Muscle of leg (tissue), 3 donors: ENCODE measurements at regions not wholly inside any gene's neighbourhood (a gene's known extent, or its start where the extent isn't known, plus 50 kb on each side); places are given as distances from the start of the nearest gene placed in this dataset.

ENCODE experiments used
- DNase-seq: peaks from one replicate; pipeline ENCODE4 v3.0.0; 2013
- H3K27ac ChIP-seq: one replicate; pipeline ENCODE4 v1.5.1; 2013; ENCODE audit warnings: mild to moderate bottlenecking, low read length, control low read depth
- H3K27me3 ChIP-seq: one replicate; pipeline ENCODE4 v1.6.1; 2013; ENCODE audit warnings: low read length; ENCODE audit not compliant: control insufficient read depth, insufficient read depth
- H3K36me3 ChIP-seq: one replicate; pipeline ENCODE4 v1.6.1; 2013; ENCODE audit warnings: low read length; ENCODE audit not compliant: control insufficient read depth, insufficient read depth
- H3K4me1 ChIP-seq: one replicate; pipeline ENCODE4 v1.6.1; 2013; ENCODE audit warnings: low read length; ENCODE audit not compliant: control insufficient read depth, insufficient read depth
- H3K4me3 ChIP-seq: one replicate; pipeline ENCODE4 v1.5.1; 2013; ENCODE audit warnings: low read length, control low read depth
- H3K9me3 ChIP-seq: replicated peaks from 2 replicates; pipeline ENCODE4 v1.6.1; 2013; ENCODE audit warnings: low read depth, low read length; ENCODE audit not compliant: control insufficient read depth
- WGBS: methylation state at CpG from one replicate; pipeline ENCODE4 v1.1.5; 2013; ENCODE audit warnings: missing lambda C conversion rate; ENCODE audit not compliant: insufficient coverage; 5-methylcytosine and 5-hydroxymethylcytosine counted together

GRCh38 chr1:106836708-106837107 lies 219.8 kb upstream of the PRMT6 start:
- Histone ChIP-seq H3K9me3 (no peaks in the 10 kb centered on the region), H3K4me3 (no peak overlapping the region), H3K36me3 (no peaks in the 10 kb centered on the region), H3K27me3 (no peaks in the 10 kb centered on the region), H3K27ac (no peak overlapping the region), H3K4me1 (no peaks in the 10 kb centered on the region)
- WGBS, result no CpG with 5 or more reads among the region's 2 CpGs
- DNase-seq, result no peak

- no peaks in the 10 kb centered on the region for H3K27me3 ChIP-seq
- no peaks in the 10 kb centered on the region for H3K4me1 ChIP-seq
- 30% methylated on average over 2 of the region's 4 CpGs for WGBS
- H3K27ac ChIP-seq, result no peak overlapping the region
- H3K36me3 ChIP-seq, result no peaks in the 10 kb centered on the region
- DNase-seq, result peak; percentile 8
- H3K4me3 ChIP-seq, result no peak overlapping the region
- no peaks in the 10 kb centered on the region for H3K9me3 ChIP-seq
Measured at GRCh38 chr1:106843518-106843917, 213.0 kb upstream of the PRMT6 start.

GRCh38 chr1:106846656-106847055 lies 209.8 kb upstream of the PRMT6 start:
- no peaks in the 10 kb centered on the region for H3K9me3 ChIP-seq
- WGBS, result no CpG with 5 or more reads among the region's 1 CpG
- DNase-seq, result no peak

GRCh38 chr1:106861110-106861509 lies 195.4 kb upstream of the PRMT6 start:
- Histone ChIP-seq H3K27ac (no peak overlapping the region), H3K27me3 (no peaks in the 10 kb centered on the region), H3K4me3 (no peak overlapping the region), H3K4me1 (no peaks in the 10 kb centered on the region), H3K9me3 (no peaks in the 10 kb centered on the region), H3K36me3 (no peaks in the 10 kb centered on the region)
- no peak for DNase-seq

More at GRCh38 chr1:106846656-106847055, 209.8 kb upstream of the PRMT6 start:
- H3K4me1 ChIP-seq, result no peaks in the 10 kb centered on the region
- H3K27me3 ChIP-seq, result no peaks in the 10 kb centered on the region
- H3K4me3 ChIP-seq, result no peak overlapping the region
- H3K27ac ChIP-seq, result no peak overlapping the region
- no peaks in the 10 kb centered on the region for H3K36me3 ChIP-seq

DNA sequence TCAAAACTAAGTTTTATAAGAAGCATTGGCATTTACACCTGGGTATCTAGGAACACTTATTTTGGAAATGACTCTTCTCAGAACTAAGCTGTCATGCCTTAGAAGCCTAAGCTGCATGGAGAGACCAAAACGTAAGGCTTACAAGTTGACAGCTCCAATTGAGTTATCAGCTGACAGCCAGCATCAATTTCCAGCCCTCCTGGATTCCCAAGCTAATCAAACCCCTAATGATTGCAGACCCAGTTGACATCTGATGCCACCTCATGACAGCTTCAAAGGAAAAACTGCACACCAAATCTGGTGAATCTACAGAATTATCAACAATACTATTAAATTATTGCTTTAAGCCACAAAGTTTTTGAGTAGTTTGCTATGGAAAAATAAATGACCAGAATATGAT lies 187.6 kb upstream of the PRMT6 start:
- Histone ChIP-seq H3K9me3 (no peaks in the 10 kb centered on the region), H3K36me3 (no peaks in the 10 kb centered on the region), H3K4me3 (no peak overlapping the region), H3K4me1 (no peaks in the 10 kb centered on the region), H3K27me3 (no peaks in the 10 kb centered on the region), H3K27ac (no peak overlapping the region)
- no peak for DNase-seq
- 33% methylated on average over 1 of the region's 1 CpG for WGBS

DNA sequence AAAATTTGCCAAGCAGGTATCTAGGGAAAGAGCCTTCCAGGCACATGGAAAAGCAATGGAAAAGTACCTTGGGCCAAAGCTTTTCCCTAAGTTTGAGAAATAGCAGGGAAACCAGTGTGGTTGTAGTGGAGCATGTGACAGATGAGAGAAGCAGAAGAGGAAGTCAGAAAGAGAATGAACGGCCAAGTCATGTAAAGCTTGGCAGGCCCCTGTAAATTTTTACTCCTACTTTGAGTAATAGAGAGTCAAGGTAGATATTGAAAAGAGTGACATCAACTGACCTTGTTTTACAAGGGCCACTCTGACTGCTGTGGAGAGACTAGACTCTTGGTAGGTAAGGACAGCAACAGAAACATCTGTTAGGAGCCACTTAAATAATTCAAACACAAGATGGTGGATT lies 180.9 kb upstream of the PRMT6 start:
- H3K4me1 ChIP-seq, result no peaks in the 10 kb centered on the region
- 43% methylated on average over 1 of the region's 1 CpG for WGBS
- no peak overlapping the region for H3K4me3 ChIP-seq
- no peaks in the 10 kb centered on the region for H3K9me3 ChIP-seq
- peak; percentile 6 for DNase-seq
- H3K27ac ChIP-seq, result no peak overlapping the region
- H3K36me3 ChIP-seq, result no peaks in the 10 kb centered on the region
- H3K27me3 ChIP-seq, result no peaks in the 10 kb centered on the region

DNA sequence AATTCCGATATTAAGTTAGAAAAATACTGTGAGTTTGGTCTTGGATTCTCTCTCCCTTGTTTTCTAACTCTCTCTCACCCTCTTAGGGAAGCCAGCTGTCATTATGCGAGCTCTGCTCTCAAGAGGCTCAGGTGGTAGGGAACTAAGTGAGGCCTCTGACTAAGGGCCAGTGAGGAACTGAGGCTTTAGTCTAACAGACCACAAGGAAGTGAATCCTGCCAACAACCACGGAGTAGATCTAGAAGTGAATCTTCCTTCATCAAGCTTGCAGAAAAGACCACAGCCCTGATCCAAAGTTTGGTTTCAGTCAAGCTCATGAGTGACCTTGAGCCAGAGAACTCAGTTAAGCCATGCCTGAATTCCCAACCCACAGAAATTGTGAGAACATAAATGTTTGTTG lies 180.1 kb upstream of the PRMT6 start:
- no peaks in the 10 kb centered on the region for H3K36me3 ChIP-seq
- 38% methylated on average over 1 of the region's 3 CpGs for WGBS
- H3K27me3 ChIP-seq, result no peaks in the 10 kb centered on the region
- DNase-seq, result no peak
- no peak overlapping the region for H3K27ac ChIP-seq
- H3K9me3 ChIP-seq, result no peaks in the 10 kb centered on the region
- no peak overlapping the region for H3K4me3 ChIP-seq
- no peaks in the 10 kb centered on the region for H3K4me1 ChIP-seq

- H3K4me3 ChIP-seq, result no peak overlapping the region
- no peak overlapping the region for H3K27ac ChIP-seq
- H3K4me1 ChIP-seq, result no peaks in the 10 kb centered on the region
- H3K27me3 ChIP-seq, result no peaks in the 10 kb centered on the region
- H3K9me3 ChIP-seq, result no peaks in the 10 kb centered on the region
- no peaks in the 10 kb centered on the region for H3K36me3 ChIP-seq
- no peak for DNase-seq
- 100% methylated on average over 1 of the region's 3 CpGs for WGBS
Measured at GRCh38 chr1:106879538-106879937, 176.9 kb upstream of the PRMT6 start.

- H3K4me1 ChIP-seq, result no peaks in the 10 kb centered on the region
- no peak overlapping the region for H3K27ac ChIP-seq
- no peaks in the 10 kb centered on the region for H3K9me3 ChIP-seq
- no peak for DNase-seq
- H3K36me3 ChIP-seq, result no peaks in the 10 kb centered on the region
- no peak overlapping the region for H3K4me3 ChIP-seq
- 73% methylated on average over 2 of the region's 3 CpGs for WGBS
- H3K27me3 ChIP-seq, result no peaks in the 10 kb centered on the region
Measured at GRCh38 chr1:106880226-106880625, 176.2 kb upstream of the PRMT6 start.

DNA sequence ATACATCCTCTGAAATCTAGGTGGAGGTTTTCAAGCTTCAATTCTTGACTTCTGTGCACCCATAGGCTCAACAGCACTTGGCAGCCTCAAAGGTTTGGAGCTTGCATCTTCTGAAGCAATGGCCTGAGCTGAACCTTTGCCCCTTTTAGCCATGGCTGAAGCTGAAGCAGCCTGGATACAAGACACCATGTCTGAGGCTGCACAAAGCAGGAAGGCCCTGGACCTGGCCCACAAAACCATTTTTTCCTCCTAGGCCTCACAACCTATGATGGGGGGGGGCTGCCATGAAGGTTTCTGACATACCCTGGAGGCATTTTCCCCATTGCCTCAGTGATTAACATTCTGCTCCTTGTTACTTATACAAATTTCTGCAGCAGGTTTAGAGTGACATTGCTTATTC lies 173.3 kb upstream of the PRMT6 start:
- H3K27ac ChIP-seq, result no peak overlapping the region

GRCh38 chr1:106889059-106889458 lies 167.4 kb upstream of the PRMT6 start:
- Histone ChIP-seq H3K9me3 (no peaks in the 10 kb centered on the region), H3K27me3 (no peaks in the 10 kb centered on the region), H3K27ac (no peak overlapping the region), H3K4me1 (no peaks in the 10 kb centered on the region), H3K36me3 (no peaks in the 10 kb centered on the region), H3K4me3 (no peak overlapping the region)
- DNase-seq, result no peak
- 17% methylated on average over 1 of the region's 1 CpG for WGBS

More for the DNA sequence above, 173.3 kb upstream of the PRMT6 start:
- H3K9me3 ChIP-seq, result no peaks in the 10 kb centered on the region
- no peak for DNase-seq
- H3K27me3 ChIP-seq, result no peaks in the 10 kb centered on the region
- no peaks in the 10 kb centered on the region for H3K36me3 ChIP-seq
- H3K4me1 ChIP-seq, result no peaks in the 10 kb centered on the region
- H3K4me3 ChIP-seq, result no peak overlapping the region
